Kidney (tissue), 13 donors: ENCODE measurements at regions not wholly inside any gene's neighbourhood (a gene's known extent, or its start where the extent isn't known, plus 50 kb on each side); places are given as distances from the start of the nearest gene placed in this dataset.

Experiments used
- DNase-seq, 5 donors: peaks; one replicate each; pipeline ENCODE4 v3.0.0-alpha.2; 2013 to 2020
- FAIRE-seq: peaks from 2 replicates; lab custom pipeline; 2012; peaks lifted over from hg19 to GRCh38; lab: Jason Lieb, UNC
- H3K27ac ChIP-seq, 2 donors: one replicate each; pipeline ENCODE4 v1.7.0; 2013; ENCODE audit warnings: low read depth in 2 of 2, low read length in 2 of 2, inconsistent platforms in 1 of 2
- H3K27me3 ChIP-seq: one replicate; pipeline ENCODE4 v1.7.1; 2013; ENCODE audit warnings: low read length, inconsistent platforms; ENCODE audit not compliant: control insufficient read depth, insufficient read depth
- H3K36me3 ChIP-seq, 3 donors: one replicate each; pipeline versions ENCODE4 v1.7.0 to v1.7.1; 2013; ENCODE audit warnings: low read length in 3 of 3, control low read depth in 1 of 3, inconsistent platforms in 1 of 3; ENCODE audit not compliant: insufficient read depth in 3 of 3, control insufficient read depth in 2 of 3
- H3K4me1 ChIP-seq, 3 donors: one replicate each; pipeline versions ENCODE4 v1.7.0 to v1.7.1; 2013; ENCODE audit warnings: low read length in 3 of 3, inconsistent platforms in 1 of 3, low read depth in 1 of 3; ENCODE audit not compliant: control insufficient read depth in 2 of 3, insufficient read depth in 2 of 3
- H3K4me3 ChIP-seq, 3 donors: one replicate each; pipeline versions ENCODE4 v1.7.0 to v1.8.1; 2013; ENCODE audit warnings: low read length in 3 of 3, control low read depth in 1 of 3, inconsistent platforms in 1 of 3
- H3K9ac ChIP-seq, 3 donors: one replicate each; pipeline versions ENCODE4 v1.7.0 to v1.7.1; 2013; ENCODE audit warnings: low read length in 3 of 3, control low read depth in 1 of 3, inconsistent platforms in 1 of 3
- H3K9me3 ChIP-seq, 3 donors: one replicate each; pipeline versions ENCODE4 v1.7.0 to v1.7.1; 2013; ENCODE audit warnings: low read length in 3 of 3, control low read depth in 1 of 3, inconsistent platforms in 1 of 3; ENCODE audit not compliant: control insufficient read depth in 2 of 3, insufficient read depth in 1 of 3
- intact Hi-C: fragments of 100-400 bp; cut with DNase I; formaldehyde crosslinking; loops from one replicate; pipeline ENCODE4 v1.11.1; 2022
- TF ChIP-seq, protein P1 (sequence below): IDR thresholded peaks from 3 replicates; pipeline ENCODE4 v1.5.1; 2012; ENCODE audit warnings: mild to moderate bottlenecking, moderate library complexity, borderline replicate concordance; ENCODE audit not compliant: insufficient read depth; ENCODE audit errors: extremely low read depth
- donor health status: control.
- donor health status: control.
- donor health status: control.
- donor health status: control.
- donor health status: control.
- donor health status: DM: yes; HTN: yes; CAD: no.
- donor health status: Normal renal cell carcinoma (clear cell type).

DNA sequence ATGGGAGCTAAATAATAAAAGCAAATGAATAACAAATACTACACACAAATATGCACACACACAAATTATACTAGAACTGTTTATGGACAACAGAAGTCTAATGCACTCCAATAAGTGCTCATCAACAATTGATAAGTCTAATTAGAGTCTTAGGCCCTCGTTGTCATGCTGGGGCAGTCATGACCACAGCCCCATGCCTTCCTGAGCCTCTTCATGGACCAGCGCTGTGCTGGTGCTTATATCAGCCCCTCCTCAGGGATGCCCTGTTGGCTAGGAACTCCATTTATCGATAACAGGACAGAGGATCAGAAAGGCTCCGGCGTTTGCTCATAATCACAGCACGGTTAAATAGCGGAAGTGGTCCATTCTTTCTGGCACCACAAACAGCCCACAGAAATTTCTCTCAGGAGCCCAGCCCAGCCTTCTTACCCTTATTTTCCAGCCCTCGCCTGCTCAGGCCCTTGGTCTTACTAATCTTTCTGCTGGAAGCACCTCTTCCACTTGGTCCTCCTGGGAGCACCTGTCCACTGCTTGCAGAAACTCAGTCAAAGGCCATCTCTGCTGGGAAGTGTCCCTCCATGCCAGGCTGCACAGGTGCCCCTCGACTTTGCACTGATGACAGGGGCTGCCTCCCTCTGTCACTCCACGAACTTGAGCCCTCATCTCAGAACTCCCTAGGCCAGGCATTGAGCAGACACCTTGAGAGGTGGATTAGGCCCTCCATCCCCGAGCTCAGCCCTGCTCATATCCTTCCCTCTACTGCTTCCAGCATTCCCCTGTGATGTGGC lies 500.2 kb upstream of the HS6ST1 start:
- FAIRE-seq (no peak), DNase-seq (no peak)
- H3K4me1 ChIP-seq, result no peaks in the 10 kb centered on the region
- H3K9me3 ChIP-seq, result no peaks in the 10 kb centered on the region
- H3K4me3 ChIP-seq, result no peak overlapping the region
- no peaks in the 10 kb centered on the region for H3K27me3 ChIP-seq
- intact Hi-C loops, result no loop called here
- no peak overlapping the region for H3K9ac ChIP-seq
- TF ChIP-seq, protein P1, sequence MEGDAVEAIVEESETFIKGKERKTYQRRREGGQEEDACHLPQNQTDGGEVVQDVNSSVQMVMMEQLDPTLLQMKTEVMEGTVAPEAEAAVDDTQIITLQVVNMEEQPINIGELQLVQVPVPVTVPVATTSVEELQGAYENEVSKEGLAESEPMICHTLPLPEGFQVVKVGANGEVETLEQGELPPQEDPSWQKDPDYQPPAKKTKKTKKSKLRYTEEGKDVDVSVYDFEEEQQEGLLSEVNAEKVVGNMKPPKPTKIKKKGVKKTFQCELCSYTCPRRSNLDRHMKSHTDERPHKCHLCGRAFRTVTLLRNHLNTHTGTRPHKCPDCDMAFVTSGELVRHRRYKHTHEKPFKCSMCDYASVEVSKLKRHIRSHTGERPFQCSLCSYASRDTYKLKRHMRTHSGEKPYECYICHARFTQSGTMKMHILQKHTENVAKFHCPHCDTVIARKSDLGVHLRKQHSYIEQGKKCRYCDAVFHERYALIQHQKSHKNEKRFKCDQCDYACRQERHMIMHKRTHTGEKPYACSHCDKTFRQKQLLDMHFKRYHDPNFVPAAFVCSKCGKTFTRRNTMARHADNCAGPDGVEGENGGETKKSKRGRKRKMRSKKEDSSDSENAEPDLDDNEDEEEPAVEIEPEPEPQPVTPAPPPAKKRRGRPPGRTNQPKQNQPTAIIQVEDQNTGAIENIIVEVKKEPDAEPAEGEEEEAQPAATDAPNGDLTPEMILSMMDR, result no peak
- H3K27ac ChIP-seq, result no peak overlapping the region
- no peaks in the 10 kb centered on the region for H3K36me3 ChIP-seq

DNA sequence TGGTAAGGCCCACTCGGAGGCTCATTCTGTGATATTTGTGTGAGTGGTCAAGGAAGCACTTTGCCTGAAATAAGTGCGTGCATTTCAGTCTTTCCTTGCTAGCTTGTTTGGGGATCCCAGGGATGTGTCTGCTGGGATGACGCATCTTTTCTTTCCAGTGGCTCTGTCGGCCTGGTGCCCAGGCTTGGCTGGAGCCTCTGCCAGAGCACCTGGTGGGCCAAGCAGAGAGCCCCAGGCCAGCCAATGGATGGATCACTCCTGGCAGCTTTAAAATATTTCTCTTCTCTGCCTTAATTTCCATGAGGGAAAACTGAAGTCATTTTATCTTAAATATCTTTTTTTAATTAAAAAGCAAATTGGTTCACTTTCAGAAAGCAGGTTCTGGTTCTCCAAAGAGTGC lies 501.8 kb upstream of the HS6ST1 start:
- Histone ChIP-seq H3K4me1 (no peaks in the 10 kb centered on the region), H3K4me3 (no peak overlapping the region), H3K36me3 (no peaks in the 10 kb centered on the region), H3K9me3 (no peaks in the 10 kb centered on the region), H3K27ac (no peak overlapping the region), H3K27me3 (no peaks in the 10 kb centered on the region), H3K9ac (no peak overlapping the region)
- no peak for DNase-seq
- intact Hi-C loops, result no loop called here
- TF ChIP-seq, protein P1, result no peak
- FAIRE-seq, result no peak

DNA sequence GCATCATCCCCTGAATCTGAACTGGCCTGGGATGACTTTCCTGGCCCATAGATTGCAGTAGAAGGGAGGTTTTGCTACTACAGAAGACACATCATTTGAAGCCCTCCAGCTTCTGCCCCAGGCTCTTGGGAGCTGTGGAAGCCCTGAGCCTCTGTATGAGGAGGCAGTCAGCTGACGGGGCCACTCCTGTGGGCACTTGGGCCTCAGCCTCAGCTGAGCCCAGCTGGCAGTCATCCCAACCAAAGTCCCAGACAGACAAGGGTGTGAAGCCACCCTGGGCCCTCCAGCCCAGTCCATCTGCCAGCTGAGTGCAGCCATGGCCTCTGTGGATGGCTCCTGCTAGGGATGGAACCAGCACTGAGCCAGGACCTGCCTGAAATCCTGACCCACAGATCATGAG lies 502.3 kb upstream of the HS6ST1 start:
- FAIRE-seq, result no peak
- Histone ChIP-seq H3K36me3 (no peaks in the 10 kb centered on the region), H3K4me1 (no peaks in the 10 kb centered on the region), H3K27ac (no peak overlapping the region), H3K4me3 (no peak overlapping the region), H3K9me3 (no peaks in the 10 kb centered on the region), H3K9ac (no peak overlapping the region), H3K27me3 (no peaks in the 10 kb centered on the region)
- no peak for DNase-seq
- intact Hi-C loops, result no loop called here
- TF ChIP-seq, protein P1, result no peak
